NB4 (cell line): ENCODE measurements at regions not wholly inside any gene's neighbourhood (a gene's known extent, or its start where the extent isn't known, plus 50 kb on each side); places are given as distances from the start of the nearest gene placed in this dataset.

Experiments used
- MYC ChIP-seq: IDR thresholded peaks from 2 replicates; pipeline ENCODE4 v1.6.1; 2011; ENCODE audit warnings: low read depth, low read length
- POLR2A ChIP-seq: IDR thresholded peaks from 2 replicates; pipeline ENCODE4 v1.6.1; 2011; ENCODE audit warnings: mild to moderate bottlenecking; ENCODE audit not compliant: insufficient read length; ENCODE audit errors: extremely low read depth
- TF ChIP-seq, protein P1 (sequence below): IDR thresholded peaks from one replicate; pipeline ENCODE4 v1.5.1; 2012; ENCODE audit warnings: low read depth, low read length

DNA sequence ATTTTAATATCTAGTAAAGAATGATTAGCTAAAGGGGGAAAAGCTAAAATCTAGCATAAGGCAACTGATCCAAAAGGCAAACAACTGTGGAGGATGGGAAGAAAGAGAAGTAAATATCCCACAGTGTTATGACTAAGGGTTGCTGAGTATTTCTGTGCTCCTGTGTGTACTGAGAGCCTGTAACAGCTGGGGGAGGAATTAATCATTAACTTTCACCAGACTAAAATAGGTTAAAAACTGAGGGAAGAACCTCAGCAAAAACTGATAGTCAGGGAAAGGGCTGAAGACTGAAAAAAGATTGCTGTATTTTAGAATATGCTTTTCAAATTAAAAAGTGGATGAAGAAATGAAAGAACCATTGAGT is 365.9 kb downstream of the CXXC4 start:
- TF ChIP-seq, protein P1, sequence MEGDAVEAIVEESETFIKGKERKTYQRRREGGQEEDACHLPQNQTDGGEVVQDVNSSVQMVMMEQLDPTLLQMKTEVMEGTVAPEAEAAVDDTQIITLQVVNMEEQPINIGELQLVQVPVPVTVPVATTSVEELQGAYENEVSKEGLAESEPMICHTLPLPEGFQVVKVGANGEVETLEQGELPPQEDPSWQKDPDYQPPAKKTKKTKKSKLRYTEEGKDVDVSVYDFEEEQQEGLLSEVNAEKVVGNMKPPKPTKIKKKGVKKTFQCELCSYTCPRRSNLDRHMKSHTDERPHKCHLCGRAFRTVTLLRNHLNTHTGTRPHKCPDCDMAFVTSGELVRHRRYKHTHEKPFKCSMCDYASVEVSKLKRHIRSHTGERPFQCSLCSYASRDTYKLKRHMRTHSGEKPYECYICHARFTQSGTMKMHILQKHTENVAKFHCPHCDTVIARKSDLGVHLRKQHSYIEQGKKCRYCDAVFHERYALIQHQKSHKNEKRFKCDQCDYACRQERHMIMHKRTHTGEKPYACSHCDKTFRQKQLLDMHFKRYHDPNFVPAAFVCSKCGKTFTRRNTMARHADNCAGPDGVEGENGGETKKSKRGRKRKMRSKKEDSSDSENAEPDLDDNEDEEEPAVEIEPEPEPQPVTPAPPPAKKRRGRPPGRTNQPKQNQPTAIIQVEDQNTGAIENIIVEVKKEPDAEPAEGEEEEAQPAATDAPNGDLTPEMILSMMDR: no peak
- TF ChIP-seq POLR2A (no peak), MYC (no peak)
